ENCODE measurements at regions not wholly inside any gene's neighbourhood (a gene's known extent, or its start where the extent isn't known, plus 50 kb on each side); places are given as distances from the start of the nearest gene placed in this dataset.

DNA sequence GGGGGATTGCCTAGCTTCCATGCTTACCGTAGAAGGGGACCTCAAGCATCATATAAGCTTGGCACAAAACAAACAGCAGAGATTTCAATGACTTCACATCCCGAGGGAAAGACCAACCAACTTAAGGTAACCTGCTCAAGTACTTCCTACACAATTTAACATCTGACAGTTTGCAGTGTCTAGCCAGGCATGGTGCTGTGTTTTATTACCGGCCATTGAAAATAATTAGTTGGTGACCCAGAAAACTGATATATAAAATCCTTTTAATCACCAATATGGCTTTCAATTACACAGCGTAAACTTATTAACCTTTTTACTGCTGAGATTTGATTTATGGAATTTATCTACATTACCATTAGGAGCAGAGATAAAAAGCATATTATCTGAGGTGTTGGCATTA is 268.3 kb downstream of the ARRDC4 start:
- no peak overlapping the region for H3K4me3 ChIP-seq (ENCODE audit: low read depth, low read length)
- DNase-seq (ENCODE audit: low read depth) = no peak
- TF ChIP-seq CTCF (IDR thresholded peaks at IDR 0.05; ENCODE audit: control insufficient read depth, extremely low read depth, insufficient read depth) = no peak

DNA sequence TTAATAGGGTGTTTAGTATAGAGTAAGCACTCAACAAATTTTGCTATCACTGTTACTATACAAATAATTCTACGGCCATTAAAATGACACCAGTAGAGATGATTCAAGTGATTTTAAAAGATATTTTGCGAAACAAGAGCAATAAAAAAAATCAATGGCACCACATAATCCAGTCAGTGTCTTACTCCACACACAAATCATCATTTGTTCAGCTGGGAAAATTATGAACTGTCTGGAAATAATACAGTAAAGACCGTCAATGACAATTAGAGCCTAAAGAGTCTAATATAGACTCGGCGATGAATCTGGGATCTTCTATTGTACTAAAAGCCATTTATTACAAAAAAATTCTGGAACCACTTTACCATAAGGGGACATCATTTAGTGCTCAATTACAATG is 270.5 kb downstream of the ARRDC4 start:
- no peak for DNase-seq (ENCODE audit: low read depth)
- H3K4me3 ChIP-seq (ENCODE audit: low read depth, low read length) = no peak overlapping the region
- TF ChIP-seq CTCF (IDR thresholded peaks at IDR 0.05; ENCODE audit: control insufficient read depth, extremely low read depth, insufficient read depth) = no peak

GRCh38 chr15:98231696-98232440 is 271.4 kb downstream of the ARRDC4 start:
- TF ChIP-seq CTCF (IDR thresholded peaks at IDR 0.05; ENCODE audit: control insufficient read depth, extremely low read depth, insufficient read depth) = no peak
- no peak for DNase-seq (ENCODE audit: low read depth)
- no peak overlapping the region for H3K4me3 ChIP-seq (ENCODE audit: low read depth, low read length)

DNA sequence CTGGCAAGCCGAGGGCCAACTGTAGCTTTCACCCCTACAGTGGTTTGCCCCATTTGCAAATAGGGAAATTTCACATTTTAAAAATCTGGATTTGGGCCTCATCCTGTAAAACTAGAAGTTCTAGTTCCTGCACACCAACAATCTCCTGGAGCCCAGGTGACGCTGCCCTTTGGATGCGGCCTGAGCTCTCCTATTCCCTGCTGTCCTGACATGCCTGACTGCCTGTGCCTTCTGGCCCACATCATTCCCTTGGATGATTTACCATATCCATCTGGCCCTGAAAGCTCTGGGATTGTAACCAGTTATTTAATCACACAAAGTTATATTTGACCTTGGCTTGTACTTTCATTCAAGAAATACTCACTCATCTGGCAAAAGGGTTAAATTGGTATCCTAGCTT is 272.3 kb downstream of the ARRDC4 start:
- TF ChIP-seq CTCF (IDR thresholded peaks at IDR 0.05; ENCODE audit: control insufficient read depth, extremely low read depth, insufficient read depth) = no peak
- no peak overlapping the region for H3K4me3 ChIP-seq (ENCODE audit: low read depth, low read length)
- DNase-seq (ENCODE audit: low read depth) = no peak

DNA sequence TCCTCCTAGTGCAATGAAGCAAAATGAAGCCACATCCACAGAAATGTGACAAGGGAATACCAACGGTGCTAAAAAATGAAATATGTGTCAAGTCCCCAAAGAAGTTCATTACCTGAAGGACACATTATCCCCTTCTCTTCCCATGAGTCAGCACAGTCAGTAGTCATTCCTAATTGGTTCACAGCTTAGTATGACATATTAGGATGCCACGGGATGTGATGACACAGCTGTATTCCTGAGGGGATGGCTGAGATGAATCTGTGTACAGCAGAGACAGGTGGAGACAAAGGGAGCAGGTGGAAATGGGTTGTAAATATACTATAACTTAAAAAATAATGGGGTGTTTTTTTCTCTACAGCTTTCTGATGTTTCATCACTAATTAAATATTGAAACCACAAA is 273.4 kb downstream of the ARRDC4 start:
- DNase-seq (ENCODE audit: low read depth) = no peak
- H3K4me3 ChIP-seq (ENCODE audit: low read depth, low read length) = no peak overlapping the region
- TF ChIP-seq CTCF (IDR thresholded peaks at IDR 0.05; ENCODE audit: control insufficient read depth, extremely low read depth, insufficient read depth) = no peak

GRCh38 chr15:98240303-98240702 is 279.8 kb downstream of the ARRDC4 start:
- DNase-seq (ENCODE audit: low read depth) = no peak
- no peak for TF ChIP-seq CTCF (IDR thresholded peaks at IDR 0.05; ENCODE audit: control insufficient read depth, extremely low read depth, insufficient read depth)
- H3K4me3 ChIP-seq (ENCODE audit: low read depth, low read length) = no peak overlapping the region

DNA sequence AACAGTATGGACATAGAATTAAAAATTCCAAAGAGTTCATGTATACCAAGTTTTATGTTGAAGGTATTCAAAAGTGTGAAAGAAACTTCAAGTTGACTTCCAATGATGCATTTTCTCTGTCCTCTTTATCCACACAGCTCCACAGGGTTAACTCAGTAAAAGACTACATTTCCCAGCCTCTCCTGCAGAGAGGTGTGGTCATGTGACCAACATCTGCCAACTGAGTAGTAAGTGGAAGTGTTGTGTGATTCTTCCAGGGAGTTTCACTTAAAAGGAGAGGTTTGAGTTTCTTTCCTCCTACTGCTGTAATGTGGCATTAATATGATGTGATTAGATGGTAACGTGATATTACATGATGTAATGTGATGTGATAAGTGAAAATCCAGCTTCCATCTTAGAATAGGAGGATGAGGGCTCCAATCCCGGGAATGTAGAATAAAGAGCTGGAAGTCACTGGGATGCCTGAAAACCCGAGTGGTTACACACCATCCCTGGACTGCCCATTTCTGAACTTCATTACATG is 280.6 kb downstream of the ARRDC4 start:
- no peak for DNase-seq (ENCODE audit: low read depth)
- no peak for TF ChIP-seq CTCF (IDR thresholded peaks at IDR 0.05; ENCODE audit: control insufficient read depth, extremely low read depth, insufficient read depth)

More for the DNA sequence above, 280.6 kb downstream of the ARRDC4 start:
- H3K4me3 ChIP-seq (ENCODE audit: low read depth, low read length) = no peak overlapping the region

All from LNCaP clone FGC (cell line).